ENCODE measurements at regions not wholly inside any gene's neighbourhood (a gene's known extent, or its start where the extent isn't known, plus 50 kb on each side); places are given as distances from the start of the nearest gene placed in this dataset.

DNA sequence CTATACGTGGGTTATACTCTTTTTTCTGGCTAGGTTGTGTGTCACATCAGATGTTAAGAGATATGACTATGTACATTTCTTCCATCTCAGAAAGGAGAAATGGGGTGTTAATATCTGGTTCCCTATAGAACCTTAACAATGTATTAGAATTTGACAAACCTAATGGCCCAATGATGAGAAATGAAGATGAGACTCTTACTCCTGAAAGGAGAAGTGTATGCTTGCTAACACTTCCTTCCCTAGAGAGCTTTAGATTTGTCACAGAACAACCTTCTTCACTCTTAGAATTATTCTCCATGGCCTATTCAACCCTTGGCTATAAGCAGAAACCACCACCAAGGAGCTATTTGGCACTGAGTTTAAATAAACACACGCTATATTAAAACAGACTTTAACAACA is 839.6 kb downstream of the GALC start:
- no peak for DNase-seq

DNA sequence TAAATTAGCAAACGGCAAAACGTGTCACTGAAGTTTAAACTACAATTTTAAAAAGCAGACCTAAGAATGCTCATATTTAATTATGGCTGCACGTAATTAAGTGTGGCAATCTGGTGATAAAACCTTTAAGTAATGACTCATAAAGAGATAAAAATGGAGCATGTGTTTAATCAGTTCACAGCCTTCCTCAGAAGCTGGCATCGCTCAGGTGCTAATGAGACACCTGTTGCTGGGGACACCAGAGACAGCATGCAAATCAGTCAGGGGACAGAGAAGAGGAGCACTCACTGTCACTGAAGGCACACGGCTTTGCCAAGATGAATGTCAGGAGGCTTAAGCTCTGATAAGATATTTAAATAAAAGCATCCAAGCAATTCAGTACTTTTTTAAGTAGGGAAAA is 840.3 kb downstream of the GALC start:
- DNase-seq: no peak

DNA sequence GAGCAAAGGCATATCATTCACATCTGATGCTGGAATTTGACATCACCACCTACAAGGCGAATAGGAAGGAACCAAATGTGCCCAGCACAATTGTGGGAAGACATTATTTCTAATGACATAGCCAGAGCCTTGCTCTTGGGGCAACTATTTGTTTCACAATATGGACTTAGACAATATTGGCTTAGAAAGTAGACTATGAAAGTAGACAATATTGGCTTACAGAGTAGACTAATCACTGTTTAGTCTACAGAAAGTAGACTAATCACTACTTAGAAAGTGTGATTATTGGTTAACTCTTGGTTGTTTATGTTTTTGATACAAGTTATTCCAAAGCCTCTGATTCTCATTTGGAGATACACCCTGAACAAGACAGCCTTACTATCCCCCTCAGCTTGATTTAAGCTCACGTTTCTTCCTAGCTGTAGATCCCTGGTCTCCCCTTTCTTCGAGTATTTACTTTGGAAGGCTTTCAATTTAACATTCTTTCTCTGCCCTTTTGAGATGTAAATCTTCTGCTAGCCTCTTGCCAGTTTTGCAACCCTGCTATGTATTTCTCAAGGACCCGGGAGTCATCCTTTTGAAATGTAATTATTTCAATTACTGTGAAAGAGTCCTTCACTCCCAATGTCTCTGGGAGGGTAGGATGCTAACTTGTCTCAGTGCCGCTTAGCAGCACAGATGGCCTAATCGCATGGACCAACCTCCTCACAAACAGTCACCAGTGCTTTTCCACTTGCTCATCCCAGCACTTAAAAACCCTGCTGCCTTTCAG is 843.2 kb downstream of the GALC start:
- no peak for DNase-seq

DNA sequence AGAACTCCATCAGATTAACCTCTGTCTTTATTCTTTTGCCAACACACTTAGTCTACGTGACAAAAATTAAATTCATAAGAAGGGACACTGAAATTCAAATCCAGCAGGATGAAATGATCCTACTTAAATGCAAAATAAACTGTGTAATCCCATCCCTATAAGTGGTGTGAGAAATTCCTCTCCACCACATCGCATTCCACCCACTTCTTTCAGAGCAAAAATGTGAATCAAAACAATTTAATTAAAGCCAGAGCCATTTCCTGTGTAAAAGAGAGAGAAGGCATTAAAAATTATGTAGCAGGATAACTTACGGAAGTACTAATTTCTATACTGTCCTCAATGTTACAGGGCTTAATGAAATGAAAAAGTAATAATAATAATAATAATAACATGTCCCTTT is 844.3 kb downstream of the GALC start:
- no peak for DNase-seq

DNA sequence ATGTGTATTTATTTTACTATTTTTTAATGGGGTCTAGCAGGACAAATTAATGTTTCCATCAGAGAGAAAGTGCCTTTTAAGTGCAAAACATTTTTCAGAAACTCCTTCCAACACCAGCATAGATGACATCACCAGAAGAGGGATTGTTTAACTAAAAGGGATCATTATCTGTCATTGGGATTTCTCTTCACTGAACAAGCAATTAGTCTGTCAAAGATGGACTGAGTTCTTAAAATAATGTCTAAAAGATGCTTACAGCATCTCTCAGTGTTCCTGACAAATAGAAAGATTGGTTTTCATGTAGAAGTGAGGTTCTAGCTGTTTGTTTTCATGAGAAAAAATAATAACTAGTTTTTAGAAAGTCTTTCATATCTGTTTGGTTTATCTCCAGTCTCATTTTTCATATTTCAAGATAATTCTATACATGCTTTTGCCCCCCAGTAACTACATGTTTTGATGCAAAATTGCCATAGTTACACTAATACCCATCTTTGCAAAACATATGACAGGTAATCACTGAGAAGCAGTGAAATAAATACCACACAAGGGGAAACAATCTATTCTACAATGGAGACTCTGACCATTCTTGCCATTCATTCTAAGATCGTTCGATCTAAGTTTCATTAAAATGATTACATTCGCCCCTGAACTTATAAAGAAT is 850.3 kb downstream of the GALC start:
- no peak for DNase-seq

DNA sequence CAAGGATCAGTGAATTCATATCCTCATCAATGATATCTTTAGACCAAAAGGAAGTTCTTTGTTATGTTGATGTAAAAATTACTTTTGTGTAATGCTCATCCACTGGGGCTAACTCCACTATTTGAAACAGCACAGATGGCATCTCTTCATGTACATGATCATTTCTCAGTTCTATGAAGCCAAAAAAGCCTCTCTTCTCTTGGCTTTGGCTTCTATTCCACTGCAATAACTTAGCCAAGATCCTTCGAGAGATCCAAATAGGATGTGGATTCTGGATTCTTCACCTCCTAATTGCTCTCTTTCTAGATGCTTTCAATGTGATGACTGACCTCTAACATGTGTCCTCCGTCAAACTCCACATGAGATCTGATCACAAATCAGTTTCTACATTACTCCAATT is 851.2 kb downstream of the GALC start:
- DNase-seq: no peak

DNA sequence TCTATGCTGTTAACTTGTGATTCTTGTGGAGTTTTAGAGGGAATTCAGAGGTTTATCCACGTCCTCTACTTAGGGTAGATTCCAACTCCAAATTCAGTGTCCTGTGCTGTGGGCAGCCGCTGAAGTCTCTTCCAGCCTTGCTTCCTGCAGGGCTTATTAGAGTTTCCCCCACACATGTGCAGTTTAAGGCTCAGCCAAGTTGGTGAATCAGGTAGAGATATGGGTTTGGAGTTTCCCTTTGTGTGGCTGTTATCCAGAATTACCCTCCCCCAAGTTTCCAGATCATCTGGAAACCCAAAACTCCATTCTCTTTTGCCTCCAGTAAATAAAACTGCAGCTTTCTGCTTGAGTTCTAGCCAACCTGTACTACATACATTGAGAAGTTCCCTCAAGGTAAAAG is 853.7 kb downstream of the GALC start:
- no peak for DNase-seq

DNA sequence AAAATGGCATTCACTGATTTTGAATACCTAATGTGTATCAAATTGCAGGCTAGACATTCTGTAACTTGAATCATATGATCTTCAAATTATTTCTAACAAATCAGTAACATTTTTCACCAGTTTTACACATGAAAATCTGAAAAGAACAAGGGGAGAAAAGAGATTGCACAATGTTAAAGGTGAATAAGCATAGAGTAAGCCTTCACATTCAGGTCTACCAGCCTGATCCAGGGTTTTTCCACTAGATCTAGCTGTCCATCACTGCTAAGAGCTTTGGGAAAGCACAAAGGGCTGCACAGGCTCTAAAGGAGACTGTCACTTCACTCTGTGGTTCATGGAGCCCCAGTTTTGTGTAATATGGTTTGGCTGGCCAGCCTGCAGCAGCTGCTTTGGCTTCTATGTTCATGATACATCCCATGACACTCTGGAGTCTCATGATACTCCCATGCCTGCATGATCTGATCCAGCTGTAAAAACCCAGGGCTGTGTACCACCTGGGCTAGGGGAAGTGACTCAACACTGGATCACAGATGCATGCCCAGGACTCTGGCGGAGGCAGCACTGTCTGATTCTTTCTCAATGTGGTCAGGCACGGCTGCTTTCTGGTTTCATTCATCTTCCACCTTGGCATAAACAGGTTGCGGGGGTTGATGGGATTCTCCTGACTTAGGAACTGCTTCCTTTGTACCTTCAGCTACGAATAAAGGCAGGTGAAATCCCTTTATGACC is 859.7 kb downstream of the GALC start:
- no peak for DNase-seq

DNA sequence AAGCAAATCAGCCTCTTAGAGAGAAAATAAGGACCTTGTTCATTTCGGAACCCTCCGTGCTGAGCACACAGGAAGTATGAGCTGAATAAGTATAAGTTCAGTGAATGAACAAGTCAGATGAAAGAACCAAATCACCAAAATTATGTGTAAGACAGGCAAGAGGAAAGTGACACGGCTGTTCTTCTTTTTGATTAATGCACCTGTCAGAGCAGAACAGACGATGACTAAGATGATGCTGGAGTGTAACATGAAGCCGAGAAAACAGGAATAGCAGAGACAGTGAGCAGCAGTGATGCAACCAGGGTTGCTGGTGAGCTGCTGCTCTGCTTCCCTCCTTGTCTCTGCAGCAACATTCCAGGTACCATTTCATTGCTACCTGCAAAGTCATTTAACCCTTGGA is 861.1 kb downstream of the GALC start:
- no peak for DNase-seq

DNA sequence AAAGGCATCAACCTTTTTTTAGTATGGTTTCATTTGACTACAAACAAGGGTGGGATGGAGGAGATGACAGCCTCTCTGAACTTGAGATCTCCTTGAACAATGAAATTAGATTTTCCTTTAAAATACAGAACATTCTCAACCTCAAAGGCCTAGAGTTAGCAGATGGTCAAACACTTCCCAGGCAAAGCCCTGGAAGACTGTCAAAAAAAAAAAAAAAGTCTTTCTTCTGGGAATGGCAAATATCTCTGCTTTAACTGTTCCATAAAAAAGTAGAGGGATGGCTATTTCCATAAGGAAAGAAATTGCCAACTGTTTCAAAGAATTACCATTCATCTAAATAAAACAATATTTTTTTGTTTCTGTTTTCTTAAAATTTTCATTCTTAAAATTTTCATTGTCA is 870.8 kb downstream of the GALC start:
- DNase-seq: no peak

DNA sequence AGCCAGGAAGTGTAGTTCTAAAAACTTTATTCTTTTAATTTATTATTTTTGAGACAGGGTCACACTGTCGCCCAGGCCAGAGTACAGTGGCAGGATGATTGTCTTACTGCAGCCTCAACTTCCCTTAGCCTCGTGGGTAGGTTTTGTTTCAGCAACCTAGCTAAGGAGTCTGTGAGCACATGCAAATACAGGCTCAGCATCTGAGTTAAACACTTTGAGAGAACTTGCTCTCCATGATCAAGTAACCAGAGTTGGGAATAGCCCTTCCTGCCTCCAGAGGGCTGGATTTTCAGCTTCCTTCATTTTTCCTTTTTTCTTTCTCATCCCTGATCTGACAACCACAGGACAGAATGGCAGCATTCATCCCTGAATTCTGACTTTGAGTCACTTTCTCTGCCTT is 871.3 kb downstream of the GALC start:
- no peak for DNase-seq

DNA sequence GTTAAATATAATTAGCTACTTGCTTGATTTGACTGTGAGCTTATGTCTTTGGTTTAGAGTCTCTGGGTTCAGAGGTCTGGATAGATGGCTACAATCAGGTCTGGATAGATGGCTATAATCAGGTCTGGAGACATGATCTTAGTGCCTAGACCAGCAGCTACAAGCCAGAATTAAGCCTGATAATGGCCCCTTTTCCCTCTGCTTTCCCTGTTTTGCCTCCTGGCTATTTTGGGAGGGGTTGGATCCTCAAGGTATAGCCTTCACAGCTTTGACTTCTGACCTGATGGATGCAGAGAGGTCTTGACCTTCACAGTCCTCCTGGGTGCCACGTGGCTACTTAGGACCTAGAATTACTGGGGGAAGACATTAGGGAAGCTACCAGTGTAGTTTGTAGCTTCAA is 877.7 kb downstream of the GALC start:
- no peak for DNase-seq

DNA sequence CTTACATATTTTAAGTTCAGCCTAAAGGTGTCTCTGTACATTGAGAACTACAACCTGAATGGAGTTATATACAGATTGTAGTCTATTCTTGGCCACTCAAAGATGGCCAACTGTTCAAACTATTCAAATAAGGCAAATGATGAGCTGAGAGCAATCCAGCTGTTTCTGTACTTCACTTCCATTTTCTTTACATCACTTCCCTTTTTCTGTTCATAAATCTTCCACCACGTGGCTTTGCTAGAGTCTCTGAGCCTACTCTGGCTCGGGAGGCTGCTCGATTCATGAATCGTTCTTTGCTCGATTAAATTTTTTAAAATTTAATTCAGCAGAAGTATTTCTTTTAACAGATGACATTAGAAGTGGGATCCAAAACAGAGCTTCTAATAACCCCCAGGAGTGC is 879.7 kb downstream of the GALC start:
- DNase-seq: no peak

DNA sequence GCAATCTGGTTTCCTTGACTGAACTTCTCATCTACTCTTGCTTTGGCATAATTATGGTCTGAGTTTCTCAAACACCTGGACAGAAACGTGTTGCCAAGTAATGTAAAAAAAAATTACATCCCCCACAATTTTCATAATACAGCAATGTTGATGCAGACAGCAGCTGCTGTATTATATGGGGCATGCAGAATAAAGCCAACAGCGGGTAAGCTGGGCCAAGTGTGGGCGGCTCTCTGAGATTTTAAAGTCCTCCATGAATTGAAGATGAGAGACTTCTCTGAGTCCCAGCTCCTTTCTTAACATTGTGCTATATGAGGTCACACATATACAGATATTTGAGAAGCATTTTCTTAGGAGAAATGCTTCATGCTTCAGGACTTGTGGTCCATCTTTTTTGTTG is 881.2 kb downstream of the GALC start:
- no peak for DNase-seq

DNA sequence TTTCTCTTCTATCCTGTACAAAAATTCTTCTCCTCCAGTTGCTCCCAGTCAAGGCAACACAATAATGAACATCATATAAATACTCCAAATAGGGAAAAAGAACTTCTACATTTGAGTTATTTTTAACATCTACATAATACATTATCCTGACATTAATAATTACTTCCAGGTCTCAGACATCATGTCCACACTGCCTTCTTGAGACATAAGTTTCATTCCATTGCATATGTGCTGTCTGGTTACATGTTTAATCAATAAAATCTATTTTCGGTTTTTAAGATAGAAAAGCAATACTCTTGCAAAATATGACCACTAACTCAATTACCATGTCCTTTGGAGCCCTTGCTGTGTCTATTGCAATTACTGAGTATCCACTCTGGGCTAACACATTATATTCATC is 881.9 kb downstream of the GALC start:
- no peak for DNase-seq

DNA sequence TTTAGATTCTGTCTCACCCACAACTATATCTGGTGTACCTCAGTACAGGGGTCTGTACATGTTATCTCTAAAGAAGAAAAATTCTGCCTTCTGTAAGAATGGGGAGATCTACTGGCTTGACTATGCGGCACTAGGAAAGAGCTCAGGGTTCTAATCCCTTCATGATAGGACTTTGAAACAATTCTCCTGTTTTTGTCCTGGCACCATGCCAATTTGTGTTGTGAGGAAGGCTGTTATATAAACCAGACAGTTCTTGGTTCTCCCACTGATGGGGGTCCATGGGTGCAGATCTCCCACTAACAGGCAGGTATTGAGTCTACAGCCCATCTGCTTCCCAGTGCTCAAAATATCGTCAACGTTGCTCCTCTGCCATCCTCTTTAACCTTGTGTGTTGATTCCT is 883.7 kb downstream of the GALC start:
- DNase-seq: no peak

DNA sequence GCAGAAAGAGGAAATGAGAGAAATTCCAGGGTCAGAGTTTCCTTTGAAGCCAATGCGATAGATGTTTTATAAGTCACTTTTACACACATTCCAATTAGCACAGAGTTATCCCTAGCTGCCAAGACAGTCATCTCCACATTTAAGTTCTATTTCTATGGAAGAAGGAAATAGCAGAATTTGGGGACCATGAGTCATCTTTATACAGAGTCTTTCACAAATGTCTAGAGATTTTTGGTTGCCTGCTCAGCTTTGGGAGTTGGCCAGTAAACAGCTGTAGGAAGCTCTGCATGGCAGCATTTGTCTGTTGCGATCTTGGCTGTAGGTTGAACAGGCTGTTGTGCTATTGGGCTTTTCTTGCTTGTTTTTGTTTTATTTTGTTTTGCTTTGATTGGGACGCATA is 884.3 kb downstream of the GALC start:
- DNase-seq: no peak

DNA sequence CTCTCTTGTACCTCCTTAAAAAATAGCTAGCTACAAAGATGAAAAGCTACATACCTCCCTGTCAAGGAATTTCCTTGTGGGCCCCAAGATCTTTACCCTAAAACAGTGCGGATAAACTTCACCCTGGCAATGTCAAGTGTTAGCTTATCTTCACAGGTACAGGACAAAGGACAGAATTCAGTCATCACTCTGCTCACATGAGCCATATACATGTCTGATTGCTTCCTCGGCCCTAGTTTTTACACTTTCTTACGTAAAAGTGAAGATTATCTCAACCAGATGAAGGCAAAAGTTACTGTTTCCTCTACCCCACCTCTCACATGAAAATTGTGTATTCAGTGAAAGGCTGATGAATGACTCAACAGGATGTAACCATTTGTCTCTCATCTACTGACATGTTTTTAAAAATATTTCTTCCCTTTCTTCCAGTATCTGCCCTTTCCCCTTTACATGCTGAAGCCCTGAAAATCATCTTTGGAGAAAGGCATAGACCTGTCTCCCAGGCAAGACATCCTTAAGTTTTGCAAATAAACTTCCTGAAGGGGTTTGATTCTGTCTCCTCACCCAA is 890.1 kb downstream of the GALC start:
- no peak for DNase-seq

DNA sequence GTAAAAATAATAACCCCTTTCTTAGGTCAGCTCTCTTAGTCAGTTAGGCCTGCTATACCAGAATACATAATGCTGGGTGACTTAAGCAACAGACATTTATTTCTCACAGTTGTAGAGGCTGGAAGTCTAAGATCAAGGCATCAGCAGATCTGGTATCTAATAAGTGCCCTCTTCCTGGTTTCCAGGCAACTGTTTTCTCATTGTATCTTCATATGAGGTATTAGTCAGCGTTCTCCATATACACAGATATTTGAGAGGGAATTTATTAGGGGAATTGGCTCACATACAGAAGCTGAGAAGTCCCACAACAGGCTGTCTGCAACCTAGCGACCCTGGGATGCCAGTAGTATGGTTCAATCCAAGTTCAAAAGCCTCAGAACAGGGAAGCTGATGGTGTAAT is 896.0 kb downstream of the GALC start:
- no peak for DNase-seq

DNA sequence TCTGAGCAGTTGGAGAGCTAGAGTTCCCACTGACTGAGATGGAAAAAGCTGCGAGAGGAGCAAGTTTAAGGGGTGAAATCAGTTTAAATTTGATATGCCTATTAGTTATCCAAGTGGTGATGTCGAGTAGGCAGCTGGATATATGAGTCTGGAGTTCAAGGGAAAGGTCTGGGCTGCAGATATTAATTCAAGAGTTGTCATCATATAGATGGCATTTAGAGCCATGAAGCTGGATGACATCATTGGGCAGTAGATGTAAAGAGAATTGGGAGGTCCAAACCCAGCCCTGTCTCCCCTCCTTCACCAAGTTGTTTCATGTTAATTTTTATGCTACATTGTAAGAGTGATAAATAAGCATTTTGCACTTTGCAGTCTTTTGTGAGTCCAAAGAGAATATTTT is 898.1 kb downstream of the GALC start:
- DNase-seq: no peak

DNA sequence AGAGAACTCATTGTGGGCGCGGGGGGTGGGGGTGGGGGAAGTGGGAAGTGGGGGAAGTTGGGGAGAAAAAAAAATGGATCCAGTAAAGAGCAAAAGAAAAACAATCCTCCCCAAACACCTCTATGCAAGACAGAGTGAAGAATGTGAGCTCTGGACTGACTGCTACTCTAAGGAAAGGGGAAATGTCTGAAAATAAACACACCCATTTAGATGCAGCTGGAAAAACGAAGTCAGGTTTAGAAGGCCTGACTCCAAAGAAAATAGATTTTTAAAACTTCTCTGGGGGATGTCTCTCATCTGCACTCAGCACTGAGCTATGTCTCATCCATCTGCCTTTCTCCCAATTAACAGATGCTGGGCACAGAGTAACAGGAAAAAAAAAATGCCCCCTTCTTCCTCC is 904.4 kb downstream of the GALC start:
- no peak for DNase-seq

DNA sequence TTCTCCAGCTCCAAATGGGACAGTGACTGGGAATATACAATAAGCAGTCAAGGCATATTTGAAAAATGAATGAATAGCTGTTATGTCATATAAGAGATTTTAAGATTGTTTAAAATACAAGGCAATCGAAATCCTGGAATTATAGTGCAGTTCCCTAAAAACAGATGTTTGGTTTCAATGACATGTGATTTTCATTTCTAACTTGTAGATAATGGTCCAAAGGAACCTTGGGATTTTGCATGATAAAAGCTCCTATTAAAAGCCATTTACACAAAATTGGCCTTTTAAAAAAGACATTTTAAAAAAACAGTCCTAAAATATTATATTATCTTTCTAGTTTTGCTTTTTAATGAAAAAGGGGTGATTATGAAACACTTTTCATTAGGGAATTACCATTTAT is 905.1 kb downstream of the GALC start:
- DNase-seq: no peak

DNA sequence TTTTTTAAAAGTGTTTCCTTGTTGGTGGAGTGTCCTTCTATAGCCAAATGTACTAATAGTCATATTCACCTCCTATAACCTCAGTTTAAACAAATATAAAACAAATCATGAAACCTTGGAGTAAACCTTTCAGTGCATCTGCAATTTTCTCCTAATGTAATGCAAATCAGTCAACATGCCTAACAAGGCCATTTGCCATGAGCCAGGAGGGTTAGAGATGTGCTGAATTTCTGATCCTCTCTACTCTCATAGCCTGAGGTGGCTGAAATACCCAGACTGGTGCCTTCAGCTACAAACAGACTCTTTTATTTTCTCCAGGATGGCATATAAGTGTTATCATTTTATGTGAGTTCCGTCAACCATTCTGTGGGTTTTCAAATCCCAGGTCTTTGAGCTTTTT is 908.1 kb downstream of the GALC start:
- DNase-seq: no peak

DNA sequence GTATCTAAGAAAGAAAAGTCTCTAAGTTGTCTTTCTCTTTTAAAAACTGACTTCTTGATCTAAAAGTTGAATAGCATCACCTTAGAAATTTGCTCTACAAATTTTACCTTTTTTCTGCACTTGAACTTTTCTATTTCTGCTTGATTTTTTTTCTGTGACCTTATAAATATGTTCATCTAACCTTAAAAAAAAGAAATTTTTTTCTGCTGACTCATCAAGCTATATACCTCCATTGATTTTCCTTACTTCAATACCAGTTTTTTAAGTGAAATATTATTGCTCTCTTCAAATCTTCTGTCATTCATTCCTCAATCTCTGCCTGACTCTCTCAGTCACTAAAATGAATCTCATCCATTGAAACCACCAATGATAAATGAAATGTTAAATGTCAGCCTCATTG is 910.1 kb downstream of the GALC start:
- DNase-seq: no peak
